ENCODE measurements at regions not wholly inside any gene's neighbourhood (a gene's known extent, or its start where the extent isn't known, plus 50 kb on each side); places are given as distances from the start of the nearest gene placed in this dataset.

DNA sequence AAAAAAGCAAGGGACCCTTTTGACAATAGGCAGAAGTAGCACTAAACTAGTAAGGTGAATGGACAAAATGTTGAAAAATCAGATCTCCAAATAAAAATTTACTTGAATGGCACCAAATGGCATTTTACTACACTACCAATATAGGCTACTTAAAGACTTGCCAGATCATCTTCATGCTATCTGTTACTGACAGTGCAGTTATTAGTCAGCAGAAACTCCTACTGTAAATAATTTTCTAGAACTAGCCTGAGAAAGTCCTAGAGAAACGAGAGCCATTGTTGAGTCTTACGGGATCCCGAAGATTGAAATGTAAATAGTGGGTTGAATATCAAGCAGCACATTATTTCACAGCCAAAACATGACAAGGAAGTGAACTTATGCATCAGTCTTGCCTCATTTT lies 350.3 kb downstream of the SEC23A start:
- peaks cover 3% of the 10 kb centered on the region for H3K9me3 Mint-ChIP-seq
- ChIA-PET CTCF (no interaction called here), POLR2A (no interaction called here)
- ATAC-seq (ENCODE audit: low read depth) (no peak), DNase-seq (no peak)
- H3K27ac Mint-ChIP-seq = no peak overlapping the region
- intact Hi-C loops (cut with micrococcal nuclease) = no loop called here
- H3K36me3 Mint-ChIP-seq (ENCODE audit: low read depth) = no peaks in the 10 kb centered on the region
- no peaks in the 10 kb centered on the region for H3K4me1 Mint-ChIP-seq
- no peaks in the 10 kb centered on the region for H3K27me3 Mint-ChIP-seq
- no peak overlapping the region for H3K4me3 Mint-ChIP-seq
- no peak for TF ChIP-seq CTCF (IDR thresholded peaks at IDR 0.05)

GRCh38 chr14:38752341-38752740 lies 350.7 kb downstream of the SEC23A start:
- peaks cover 3% of the 10 kb centered on the region for H3K9me3 Mint-ChIP-seq
- ChIA-PET CTCF (no interaction called here), POLR2A (no interaction called here)
- no peak overlapping the region for H3K27ac Mint-ChIP-seq
- H3K4me3 Mint-ChIP-seq = no peak overlapping the region
- no peak for TF ChIP-seq CTCF (IDR thresholded peaks at IDR 0.05)
- intact Hi-C loops (cut with micrococcal nuclease) = no loop called here
- H3K27me3 Mint-ChIP-seq = no peaks in the 10 kb centered on the region
- no peak for DNase-seq
- no peaks in the 10 kb centered on the region for H3K36me3 Mint-ChIP-seq (ENCODE audit: low read depth)
- no peaks in the 10 kb centered on the region for H3K4me1 Mint-ChIP-seq
- ATAC-seq (ENCODE audit: low read depth) = no peak

DNA sequence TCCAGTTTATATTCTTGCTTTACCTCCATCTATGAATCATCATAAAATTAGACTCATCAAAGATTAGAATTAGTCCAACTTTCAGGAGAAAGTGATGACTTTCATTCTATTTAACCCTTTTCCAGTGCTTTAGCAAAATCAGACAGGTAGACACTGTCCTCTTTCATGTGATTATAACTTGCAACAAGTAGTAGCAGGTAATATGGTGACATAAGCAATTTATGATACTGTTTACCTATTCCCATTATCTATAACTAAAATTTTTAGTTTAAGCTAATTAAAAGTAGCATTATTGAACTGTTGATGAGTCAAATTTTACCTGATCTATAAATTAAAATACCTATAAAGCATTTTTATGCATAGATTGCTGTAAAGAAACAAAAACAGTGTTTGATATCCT lies 351.6 kb downstream of the SEC23A start:
- Mint-ChIP-seq H3K27me3 (no peaks in the 10 kb centered on the region), H3K4me1 (no peaks in the 10 kb centered on the region), H3K27ac (no peak overlapping the region), H3K9me3 (peaks cover 3% of the 10 kb centered on the region), H3K36me3 (ENCODE audit: low read depth) (no peaks in the 10 kb centered on the region), H3K4me3 (no peak overlapping the region)
- intact Hi-C loops (cut with micrococcal nuclease) = no loop called here
- CTCF ChIA-PET = no interaction called here
- TF ChIP-seq CTCF (IDR thresholded peaks at IDR 0.05) = no peak
- POLR2A ChIA-PET = no interaction called here
- ATAC-seq (ENCODE audit: low read depth) = no peak
- no peak for DNase-seq

GRCh38 chr14:38749936-38750335 lies 353.1 kb downstream of the SEC23A start:
- no peaks in the 10 kb centered on the region for H3K4me1 Mint-ChIP-seq
- no peak for ATAC-seq (ENCODE audit: low read depth)

GRCh38 chr14:38745861-38746260 lies 357.2 kb downstream of the SEC23A start:
- intact Hi-C loops (cut with micrococcal nuclease) = no loop called here
- CTCF ChIA-PET = no interaction called here
- H3K27ac Mint-ChIP-seq = no peak overlapping the region
- no peaks in the 10 kb centered on the region for H3K36me3 Mint-ChIP-seq (ENCODE audit: low read depth)
- H3K9me3 Mint-ChIP-seq = no peaks in the 10 kb centered on the region
- H3K27me3 Mint-ChIP-seq = peaks cover 1% of the 10 kb centered on the region
- no peak for TF ChIP-seq CTCF (IDR thresholded peaks at IDR 0.05)
- no peaks in the 10 kb centered on the region for H3K4me1 Mint-ChIP-seq
- DNase-seq (no peak), ATAC-seq (ENCODE audit: low read depth) (no peak)
- POLR2A ChIA-PET = no interaction called here
- H3K4me3 Mint-ChIP-seq = no peak overlapping the region

More at GRCh38 chr14:38749936-38750335, 353.1 kb downstream of the SEC23A start:
- Mint-ChIP-seq H3K27ac (no peak overlapping the region), H3K9me3 (no peaks in the 10 kb centered on the region), H3K36me3 (ENCODE audit: low read depth) (no peaks in the 10 kb centered on the region), H3K27me3 (no peaks in the 10 kb centered on the region), H3K4me3 (no peak overlapping the region)
- ChIA-PET CTCF (no interaction called here), POLR2A (no interaction called here)
- TF ChIP-seq CTCF (IDR thresholded peaks at IDR 0.05) = no peak
- intact Hi-C loops (cut with micrococcal nuclease) = no loop called here
- no peak for DNase-seq

Measured in activated B cell treated with CpG ODN at 0.5 μM for 24 hours (primary cell).